WTC11 (cell line): ENCODE measurements at regions not wholly inside any gene's neighbourhood (a gene's known extent, or its start where the extent isn't known, plus 50 kb on each side); places are given as distances from the start of the nearest gene placed in this dataset.

ENCODE experiments used
- ATAC-seq: fragments of 200-7000 bp; cut with Tn5 transposase; 2 replicates; pipeline ENCODE4 v1.10.0; 2021; ENCODE audit warnings: mild to moderate bottlenecking, moderate library complexity
- CTCF ChIA-PET: fragments of 300-600 bp; sonication (Branson Sonifier 250); formaldehyde crosslinking; loops from one replicate; lab custom pipeline; 2021; ENCODE audit warnings: antibody characterized with exemption; lab: Charles Lee
- POLR2A ChIA-PET: fragments of 350-600 bp; sonication (Branson Sonifier 250); formaldehyde crosslinking; loops from one replicate; lab custom pipeline; 2021; ENCODE audit warnings: antibody characterized with exemption; lab: Charles Lee
- DNase-seq: peaks from one replicate; pipeline ENCODE4 v3.0.0; 2021; ENCODE audit warnings: low spot score
- H3K27ac Mint-ChIP-seq: 2 replicates; pipeline ENCODE4 v1.8.0; 2021; ENCODE audit warnings: mixed read lengths
- H3K27me3 Mint-ChIP-seq: 2 replicates; pipeline ENCODE4 v1.8.0; 2021; ENCODE audit warnings: low read depth, mild to moderate bottlenecking, moderate library complexity, mixed read lengths
- H3K36me3 Mint-ChIP-seq: 2 replicates; pipeline ENCODE4 v1.8.0; 2021; ENCODE audit warnings: mixed read lengths
- H3K4me1 Mint-ChIP-seq: 2 replicates; pipeline ENCODE4 v1.8.0; 2022; ENCODE audit warnings: mixed read lengths
- H3K4me3 Mint-ChIP-seq: 2 replicates; pipeline ENCODE4 v1.8.0; 2021; ENCODE audit warnings: mild to moderate bottlenecking, moderate library complexity, mixed read lengths
- H3K9me3 Mint-ChIP-seq: 2 replicates; pipeline ENCODE4 v1.8.0; 2021; ENCODE audit warnings: mixed read lengths
- ARID4B ChIP-seq: sonication (generic); formaldehyde crosslinking; IDR thresholded peaks from 2 replicates; pipeline ENCODE4 v1.8.0; 2023; ENCODE audit warnings: missing genetic modification reagents, mild to moderate bottlenecking, borderline replicate concordance
- CBFB ChIP-seq: sonication (generic); formaldehyde crosslinking; IDR thresholded peaks from 2 replicates; pipeline ENCODE4 v1.8.1; 2022; ENCODE audit warnings: mild to moderate bottlenecking, low read depth, missing genetic modification reagents
- CREM ChIP-seq: sonication (generic); formaldehyde crosslinking; IDR thresholded peaks from 2 replicates; pipeline ENCODE4 v1.8.1; 2022; ENCODE audit warnings: mild to moderate bottlenecking, missing genetic modification reagents, moderate library complexity
- ESRRA ChIP-seq: sonication (generic); formaldehyde crosslinking; IDR thresholded peaks from 2 replicates; pipeline ENCODE4 v1.8.1; 2022; ENCODE audit warnings: mild to moderate bottlenecking, missing genetic modification reagents, borderline replicate concordance
- FOXP1 ChIP-seq: sonication (generic); formaldehyde crosslinking; IDR thresholded peaks from 2 replicates; pipeline ENCODE4 v1.8.0; 2022; ENCODE audit warnings: missing genetic modification reagents, mild to moderate bottlenecking, moderate library complexity, borderline replicate concordance
- HMGA2 ChIP-seq: fragments of 250-450 bp; sonication (Bioruptor Pico); IDR thresholded peaks from 2 replicates; pipeline ENCODE4 v1.4.0; 2021; ENCODE audit warnings: mild to moderate bottlenecking, moderate library complexity
- IRF2 ChIP-seq: sonication (generic); formaldehyde crosslinking; IDR thresholded peaks from 2 replicates; pipeline ENCODE4 v1.8.0; 2022; ENCODE audit warnings: low read depth, missing genetic modification reagents, borderline replicate concordance
- KAT7 ChIP-seq: sonication (generic); formaldehyde crosslinking; IDR thresholded peaks from 2 replicates; pipeline ENCODE4 v1.8.1; 2023; ENCODE audit warnings: missing genetic modification reagents, mild to moderate bottlenecking, borderline replicate concordance
- PRRX2 ChIP-seq: fragments of 250-450 bp; sonication (Bioruptor Pico); IDR thresholded peaks from 2 replicates; pipeline ENCODE4 v1.8.0; 2021; ENCODE audit warnings: mild to moderate bottlenecking
- RORB ChIP-seq: fragments of 250-450 bp; sonication (Bioruptor Pico); IDR thresholded peaks from 2 replicates; pipeline ENCODE4 v1.9.0; 2021; ENCODE audit warnings: mild to moderate bottlenecking
- ZNF219 ChIP-seq: sonication (generic); formaldehyde crosslinking; IDR thresholded peaks from 2 replicates; pipeline ENCODE4 v1.8.0; 2023; ENCODE audit warnings: missing genetic modification reagents, mild to moderate bottlenecking, borderline replicate concordance
- ZNF281 ChIP-seq: sonication (generic); formaldehyde crosslinking; IDR thresholded peaks from 2 replicates; pipeline ENCODE4 v1.8.0; 2023; ENCODE audit warnings: mild to moderate bottlenecking, missing genetic modification reagents
- ZNF317 ChIP-seq: sonication (generic); formaldehyde crosslinking; IDR thresholded peaks from 2 replicates; pipeline ENCODE4 v1.8.1; 2023; ENCODE audit warnings: low read depth, mild to moderate bottlenecking, moderate library complexity, missing genetic modification reagents, borderline replicate concordance
- TF ChIP-seq, protein P1 (sequence below): sonication (generic); formaldehyde crosslinking; IDR thresholded peaks from 2 replicates; pipeline ENCODE4 v1.8.1; 2023; ENCODE audit warnings: mild to moderate bottlenecking, missing genetic modification reagents, moderate library complexity
- TF ChIP-seq, protein P2 (sequence below): sonication (generic); formaldehyde crosslinking; IDR thresholded peaks from 2 replicates; pipeline ENCODE4 v1.8.0; 2022; ENCODE audit warnings: missing genetic modification reagents

- Mint-ChIP-seq H3K36me3 (peaks cover 20% of the 10 kb centered on the region), H3K9me3 (peaks cover 28% of the 10 kb centered on the region), H3K4me3 (no peak overlapping the region), H3K27ac (no peak overlapping the region), H3K4me1 (peaks cover 17% of the 10 kb centered on the region), H3K27me3 (peaks cover 2% of the 10 kb centered on the region)
- ATAC-seq (no peak), DNase-seq (no peak)
- ChIA-PET CTCF (no interaction called here), POLR2A (no interaction called here)
- TF ChIP-seq ARID4B (CRISPR knock-in tag), result no peak
- TF ChIP-seq HMGA2 (CRISPR knock-in tag), result no peak
- TF ChIP-seq ZNF281 (CRISPR knock-in tag), result no peak
- no peak for TF ChIP-seq KAT7 (CRISPR knock-in tag)
- no peak for TF ChIP-seq ESRRA
- TF ChIP-seq IRF2 (CRISPR knock-in tag), result no peak
- no peak for TF ChIP-seq RORB (CRISPR knock-in tag)
- TF ChIP-seq CREM (CRISPR knock-in tag), result no peak
- TF ChIP-seq, protein P1, sequence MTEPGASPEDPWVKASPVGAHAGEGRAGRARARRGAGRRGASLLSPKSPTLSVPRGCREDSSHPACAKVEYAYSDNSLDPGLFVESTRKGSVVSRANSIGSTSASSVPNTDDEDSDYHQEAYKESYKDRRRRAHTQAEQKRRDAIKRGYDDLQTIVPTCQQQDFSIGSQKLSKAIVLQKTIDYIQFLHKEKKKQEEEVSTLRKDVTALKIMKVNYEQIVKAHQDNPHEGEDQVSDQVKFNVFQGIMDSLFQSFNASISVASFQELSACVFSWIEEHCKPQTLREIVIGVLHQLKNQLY (CRISPR knock-in tag), result no peak
Observed at GRCh38 chr13:50760751-50761150, 82.7 kb downstream of the DLEU7 start.

- TF ChIP-seq, protein P2, sequence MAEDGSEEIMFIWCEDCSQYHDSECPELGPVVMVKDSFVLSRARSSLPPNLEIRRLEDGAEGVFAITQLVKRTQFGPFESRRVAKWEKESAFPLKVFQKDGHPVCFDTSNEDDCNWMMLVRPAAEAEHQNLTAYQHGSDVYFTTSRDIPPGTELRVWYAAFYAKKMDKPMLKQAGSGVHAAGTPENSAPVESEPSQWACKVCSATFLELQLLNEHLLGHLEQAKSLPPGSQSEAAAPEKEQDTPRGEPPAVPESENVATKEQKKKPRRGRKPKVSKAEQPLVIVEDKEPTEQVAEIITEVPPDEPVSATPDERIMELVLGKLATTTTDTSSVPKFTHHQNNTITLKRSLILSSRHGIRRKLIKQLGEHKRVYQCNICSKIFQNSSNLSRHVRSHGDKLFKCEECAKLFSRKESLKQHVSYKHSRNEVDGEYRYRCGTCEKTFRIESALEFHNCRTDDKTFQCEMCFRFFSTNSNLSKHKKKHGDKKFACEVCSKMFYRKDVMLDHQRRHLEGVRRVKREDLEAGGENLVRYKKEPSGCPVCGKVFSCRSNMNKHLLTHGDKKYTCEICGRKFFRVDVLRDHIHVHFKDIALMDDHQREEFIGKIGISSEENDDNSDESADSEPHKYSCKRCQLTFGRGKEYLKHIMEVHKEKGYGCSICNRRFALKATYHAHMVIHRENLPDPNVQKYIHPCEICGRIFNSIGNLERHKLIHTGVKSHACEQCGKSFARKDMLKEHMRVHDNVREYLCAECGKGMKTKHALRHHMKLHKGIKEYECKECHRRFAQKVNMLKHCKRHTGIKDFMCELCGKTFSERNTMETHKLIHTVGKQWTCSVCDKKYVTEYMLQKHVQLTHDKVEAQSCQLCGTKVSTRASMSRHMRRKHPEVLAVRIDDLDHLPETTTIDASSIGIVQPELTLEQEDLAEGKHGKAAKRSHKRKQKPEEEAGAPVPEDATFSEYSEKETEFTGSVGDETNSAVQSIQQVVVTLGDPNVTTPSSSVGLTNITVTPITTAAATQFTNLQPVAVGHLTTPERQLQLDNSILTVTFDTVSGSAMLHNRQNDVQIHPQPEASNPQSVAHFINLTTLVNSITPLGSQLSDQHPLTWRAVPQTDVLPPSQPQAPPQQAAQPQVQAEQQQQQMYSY, result no peak
- TF ChIP-seq ZNF219 (CRISPR knock-in tag), result no peak
- TF ChIP-seq ZNF317 (CRISPR knock-in tag), result no peak
- no peak for TF ChIP-seq CBFB
- TF ChIP-seq FOXP1 (CRISPR knock-in tag), result no peak
- TF ChIP-seq, protein P1 (CRISPR knock-in tag), result no peak
- TF ChIP-seq PRRX2 (CRISPR knock-in tag), result no peak
- DNase-seq (no peak), ATAC-seq (no peak)
- Mint-ChIP-seq H3K4me3 (no peak overlapping the region), H3K27me3 (peaks cover 2% of the 10 kb centered on the region), H3K27ac (no peak overlapping the region), H3K9me3 (peaks cover 23% of the 10 kb centered on the region), H3K4me1 (peaks cover 11% of the 10 kb centered on the region), H3K36me3 (peaks cover 16% of the 10 kb centered on the region)
- CTCF ChIA-PET, result no interaction called here
- POLR2A ChIA-PET, result interaction anchor here (0.6 to 0.7 kb wide), 2 partner anchors 676 to 1079 kb away, joined by 3 to 6 read pairs; no protein-coding TSS in a partner anchor
Observed at GRCh38 chr13:50761406-50761805, 82.1 kb downstream of the DLEU7 start.
